ENCODE measurements at regions not wholly inside any gene's neighbourhood (a gene's known extent, or its start where the extent isn't known, plus 50 kb on each side); places are given as distances from the start of the nearest gene placed in this dataset.

DNA sequence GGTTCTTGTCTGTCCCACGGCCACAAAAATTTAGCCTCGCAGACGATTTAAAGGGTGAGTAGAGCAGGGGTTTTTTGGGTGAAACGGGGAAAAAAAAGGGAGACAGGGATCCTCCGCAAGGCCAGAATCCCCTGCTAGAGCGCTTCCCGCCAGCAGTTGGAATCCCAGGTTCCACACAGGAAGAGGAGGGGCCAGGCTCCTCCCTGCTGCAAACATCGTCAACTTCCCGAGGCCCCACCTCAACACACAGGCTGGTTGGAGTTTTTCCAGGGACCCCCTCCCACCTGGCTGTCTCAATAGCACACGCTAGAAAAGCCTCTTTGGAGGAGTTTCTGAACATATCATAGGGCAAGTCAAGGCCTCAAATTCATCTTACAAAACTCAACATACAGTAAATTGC lies 112.7 kb downstream of the MTERF1 start:
- TF ChIP-seq, protein P1, sequence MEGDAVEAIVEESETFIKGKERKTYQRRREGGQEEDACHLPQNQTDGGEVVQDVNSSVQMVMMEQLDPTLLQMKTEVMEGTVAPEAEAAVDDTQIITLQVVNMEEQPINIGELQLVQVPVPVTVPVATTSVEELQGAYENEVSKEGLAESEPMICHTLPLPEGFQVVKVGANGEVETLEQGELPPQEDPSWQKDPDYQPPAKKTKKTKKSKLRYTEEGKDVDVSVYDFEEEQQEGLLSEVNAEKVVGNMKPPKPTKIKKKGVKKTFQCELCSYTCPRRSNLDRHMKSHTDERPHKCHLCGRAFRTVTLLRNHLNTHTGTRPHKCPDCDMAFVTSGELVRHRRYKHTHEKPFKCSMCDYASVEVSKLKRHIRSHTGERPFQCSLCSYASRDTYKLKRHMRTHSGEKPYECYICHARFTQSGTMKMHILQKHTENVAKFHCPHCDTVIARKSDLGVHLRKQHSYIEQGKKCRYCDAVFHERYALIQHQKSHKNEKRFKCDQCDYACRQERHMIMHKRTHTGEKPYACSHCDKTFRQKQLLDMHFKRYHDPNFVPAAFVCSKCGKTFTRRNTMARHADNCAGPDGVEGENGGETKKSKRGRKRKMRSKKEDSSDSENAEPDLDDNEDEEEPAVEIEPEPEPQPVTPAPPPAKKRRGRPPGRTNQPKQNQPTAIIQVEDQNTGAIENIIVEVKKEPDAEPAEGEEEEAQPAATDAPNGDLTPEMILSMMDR (IDR thresholded peaks at IDR 0.05; ENCODE audit: insufficient read depth, low read length, missing control alignments) = no peak
- CTCF ChIA-PET = no interaction called here
- POLR2A ChIA-PET = no interaction called here
- H3K4me3 ChIP-seq (ENCODE audit: low read depth, low read length) = no peak overlapping the region
- DNase-seq (ENCODE audit: low read depth, low spot score) = no peak

DNA sequence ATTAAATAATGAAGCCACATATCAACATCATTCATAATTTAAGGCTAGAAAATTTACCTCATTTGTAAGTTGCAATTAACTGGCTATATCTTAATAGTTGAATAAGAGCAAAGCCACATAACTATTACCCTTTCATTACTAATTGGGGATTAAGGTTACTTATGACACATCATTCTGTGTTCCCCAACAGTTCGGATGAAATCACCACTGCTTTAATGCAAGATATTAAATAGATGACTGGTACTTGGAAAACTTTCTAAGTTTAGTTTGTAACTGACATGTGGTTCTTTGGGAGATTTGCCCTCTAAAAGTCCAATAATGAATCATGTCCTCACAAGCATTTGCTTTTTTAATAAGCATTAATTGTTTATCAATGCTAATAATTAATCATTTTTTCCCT lies 109.1 kb downstream of the MTERF1 start:
- no peak for DNase-seq (ENCODE audit: low read depth, low spot score)
- ChIA-PET CTCF (interaction anchor here (2.3 kb wide), 1 partner anchor 13 kb away, joined by 6 read pairs; no protein-coding TSS in a partner anchor), POLR2A (no interaction called here)
- no peak overlapping the region for H3K4me3 ChIP-seq (ENCODE audit: low read depth, low read length)
- TF ChIP-seq, protein P1 (IDR thresholded peaks at IDR 0.05; ENCODE audit: insufficient read depth, low read length, missing control alignments) = no peak

DNA sequence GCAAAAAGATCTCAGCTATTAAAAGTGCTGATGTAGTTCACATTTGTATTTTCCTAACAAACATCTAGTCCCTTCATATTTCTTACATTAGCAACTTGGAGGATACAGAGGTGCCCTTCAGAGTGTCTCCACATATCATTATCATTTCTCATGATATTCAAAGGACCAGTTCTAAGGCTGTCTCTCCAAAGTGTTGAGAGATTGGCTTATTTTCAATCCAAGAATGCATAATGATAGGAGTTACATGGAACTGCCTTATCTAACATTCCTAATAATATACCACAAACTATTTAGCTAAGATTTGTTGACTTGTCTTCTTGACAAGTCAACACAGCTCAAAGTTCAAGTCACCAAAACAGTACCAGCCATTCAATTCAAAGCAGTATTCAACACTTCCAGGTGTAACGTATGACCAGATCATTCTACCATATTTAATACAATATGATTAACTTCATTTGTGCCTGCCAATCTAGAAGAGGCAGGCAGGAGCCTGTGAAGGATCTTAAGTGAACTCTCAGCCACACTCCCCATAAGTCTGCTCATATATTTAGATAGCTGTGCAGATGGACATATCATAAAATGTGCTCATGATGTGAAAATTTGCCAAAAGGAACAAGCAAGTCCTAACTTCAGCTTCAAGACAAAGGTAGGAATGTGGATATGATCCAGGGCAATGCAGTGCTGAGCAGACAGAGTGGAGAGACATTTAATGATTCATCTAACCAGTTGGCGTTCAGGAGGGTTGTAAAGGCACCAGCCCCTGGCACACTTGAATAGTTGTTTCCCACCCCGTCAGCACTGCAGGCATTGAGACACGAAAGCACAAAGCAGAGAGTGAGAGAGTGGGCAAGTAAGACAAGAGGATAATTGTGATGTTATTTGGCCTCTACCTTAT lies 108.3 kb downstream of the MTERF1 start:
- TF ChIP-seq, protein P1 (IDR thresholded peaks at IDR 0.05; ENCODE audit: insufficient read depth, low read length, missing control alignments) = no peak
- no peak for DNase-seq (ENCODE audit: low read depth, low spot score)
- ChIA-PET POLR2A (no interaction called here), CTCF (interaction anchor here (2.3 kb wide), 1 partner anchor 12 kb away, joined by 6 read pairs; no protein-coding TSS in a partner anchor)
- H3K4me3 ChIP-seq (ENCODE audit: low read depth, low read length) = no peak overlapping the region

DNA sequence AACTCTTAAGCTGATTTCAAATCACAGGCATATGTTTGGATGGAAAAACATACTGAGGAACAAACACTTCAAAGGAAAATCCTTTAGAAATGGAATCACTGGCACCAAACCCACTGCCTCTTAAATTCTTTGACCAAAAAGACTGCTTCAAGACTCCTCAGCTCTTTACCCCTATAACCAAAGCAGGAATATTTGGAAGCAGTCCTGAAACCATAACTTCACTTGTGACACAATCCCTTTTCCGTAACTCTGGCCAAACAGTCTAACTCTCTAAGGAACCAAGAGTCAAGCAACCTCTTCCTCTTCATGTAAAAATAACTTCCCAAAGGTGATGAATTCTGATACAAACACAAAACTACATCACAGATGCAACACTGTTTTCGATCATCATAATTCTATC lies 104.3 kb downstream of the MTERF1 start:
- H3K4me3 ChIP-seq (ENCODE audit: low read depth, low read length) = no peak overlapping the region
- no peak for DNase-seq (ENCODE audit: low read depth, low spot score)
- ChIA-PET CTCF (interaction anchor here (1.5 kb wide), 1 partner anchor 8 kb away, joined by 3 read pairs; no protein-coding TSS in a partner anchor), POLR2A (no interaction called here)
- TF ChIP-seq, protein P1 (IDR thresholded peaks at IDR 0.05; ENCODE audit: insufficient read depth, low read length, missing control alignments) = no peak

DNA sequence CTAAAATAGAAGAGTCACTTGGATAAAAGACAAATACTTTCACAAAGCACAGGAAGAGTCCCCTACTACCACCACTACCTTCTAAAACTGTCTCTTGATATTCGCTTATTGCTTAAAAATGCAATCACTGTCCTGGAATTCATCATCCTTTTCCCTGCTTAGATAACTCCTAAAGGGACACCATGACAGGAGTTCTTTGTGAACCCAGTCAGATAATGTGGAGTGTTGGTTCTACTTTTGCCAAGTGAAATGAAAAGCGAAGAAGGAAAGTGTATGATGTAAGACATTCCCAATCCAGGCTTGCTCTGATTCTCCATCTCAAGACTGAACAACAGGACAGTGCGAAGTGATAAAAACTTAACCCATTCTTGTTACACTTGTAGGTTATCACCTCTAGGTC lies 103.0 kb downstream of the MTERF1 start:
- TF ChIP-seq, protein P1 (IDR thresholded peaks at IDR 0.05; ENCODE audit: insufficient read depth, low read length, missing control alignments) = no peak
- no peak for DNase-seq (ENCODE audit: low read depth, low spot score)
- H3K4me3 ChIP-seq (ENCODE audit: low read depth, low read length) = no peak overlapping the region
- ChIA-PET POLR2A (no interaction called here), CTCF (no interaction called here)

DNA sequence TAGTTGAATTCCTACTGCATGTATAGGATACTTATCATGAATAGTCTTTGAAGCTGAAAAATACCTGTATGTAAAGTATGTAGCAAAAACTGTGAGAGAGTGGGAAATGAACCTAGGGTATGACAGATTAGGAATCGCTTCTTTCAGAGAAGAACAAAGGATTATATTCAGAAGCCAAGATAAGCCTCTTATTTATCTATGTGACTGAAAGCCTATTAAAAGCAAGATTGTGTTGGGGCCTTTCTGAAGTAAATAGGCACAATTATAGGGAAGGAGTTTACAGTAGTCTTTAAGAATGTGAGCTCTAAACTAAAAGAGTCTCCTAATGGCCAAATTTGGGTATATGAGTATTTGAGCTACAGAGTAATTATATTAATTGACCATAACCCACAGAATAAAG lies 102.1 kb downstream of the MTERF1 start:
- DNase-seq (ENCODE audit: low read depth, low spot score) = no peak
- CTCF ChIA-PET = no interaction called here
- no peak overlapping the region for H3K4me3 ChIP-seq (ENCODE audit: low read depth, low read length)
- TF ChIP-seq, protein P1 (IDR thresholded peaks at IDR 0.05; ENCODE audit: insufficient read depth, low read length, missing control alignments) = no peak
- POLR2A ChIA-PET = no interaction called here

Measured in AG04449 (cell line).